OCI-LY1 (cell line): ENCODE measurements at regions not wholly inside any gene's neighbourhood (a gene's known extent, or its start where the extent isn't known, plus 50 kb on each side); places are given as distances from the start of the nearest gene placed in this dataset.

ENCODE experiments used
- EZH2 ChIP-seq: fragments of 200-600 bp; sonication (generic), shearing (Covaris generic); IDR thresholded peaks from 2 replicates; pipeline ENCODE4 v1.8.0; 2017; ENCODE audit warnings: borderline replicate concordance, mixed run types, mild to moderate bottlenecking, antibody characterized with exemption, low read length, moderate library complexity, mixed read lengths
- TF ChIP-seq, protein P1 (sequence below): fragments of 200-600 bp; sonication (generic), shearing (Covaris generic); IDR thresholded peaks from 2 replicates; pipeline ENCODE4 v1.5.1; 2017; ENCODE audit warnings: mild to moderate bottlenecking, antibody characterized with exemption, low read length, moderate library complexity, mixed read lengths

DNA sequence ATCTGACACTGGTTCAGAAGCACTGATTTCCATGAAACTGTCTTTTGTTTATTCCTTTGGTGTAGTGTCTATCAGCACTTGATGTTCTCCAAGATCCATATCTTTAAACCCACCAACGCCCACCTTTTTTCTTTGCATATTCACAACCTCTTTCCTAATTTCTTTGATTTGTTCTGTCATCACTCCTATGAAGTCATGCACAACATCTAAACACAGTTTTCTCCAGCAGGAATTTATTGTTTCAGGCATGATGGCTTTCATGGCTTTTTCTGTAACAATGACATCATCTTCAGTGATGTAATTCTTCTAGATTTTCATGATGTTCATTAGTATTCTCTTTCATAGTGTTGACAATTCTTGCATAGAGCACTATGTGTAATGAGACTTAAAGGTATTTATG lies 219.6 kb upstream of the POU1F1 start:
- TF ChIP-seq, protein P1, sequence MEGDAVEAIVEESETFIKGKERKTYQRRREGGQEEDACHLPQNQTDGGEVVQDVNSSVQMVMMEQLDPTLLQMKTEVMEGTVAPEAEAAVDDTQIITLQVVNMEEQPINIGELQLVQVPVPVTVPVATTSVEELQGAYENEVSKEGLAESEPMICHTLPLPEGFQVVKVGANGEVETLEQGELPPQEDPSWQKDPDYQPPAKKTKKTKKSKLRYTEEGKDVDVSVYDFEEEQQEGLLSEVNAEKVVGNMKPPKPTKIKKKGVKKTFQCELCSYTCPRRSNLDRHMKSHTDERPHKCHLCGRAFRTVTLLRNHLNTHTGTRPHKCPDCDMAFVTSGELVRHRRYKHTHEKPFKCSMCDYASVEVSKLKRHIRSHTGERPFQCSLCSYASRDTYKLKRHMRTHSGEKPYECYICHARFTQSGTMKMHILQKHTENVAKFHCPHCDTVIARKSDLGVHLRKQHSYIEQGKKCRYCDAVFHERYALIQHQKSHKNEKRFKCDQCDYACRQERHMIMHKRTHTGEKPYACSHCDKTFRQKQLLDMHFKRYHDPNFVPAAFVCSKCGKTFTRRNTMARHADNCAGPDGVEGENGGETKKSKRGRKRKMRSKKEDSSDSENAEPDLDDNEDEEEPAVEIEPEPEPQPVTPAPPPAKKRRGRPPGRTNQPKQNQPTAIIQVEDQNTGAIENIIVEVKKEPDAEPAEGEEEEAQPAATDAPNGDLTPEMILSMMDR: no peak
- no peak for TF ChIP-seq EZH2
